ENCODE measurements at regions not wholly inside any gene's neighbourhood (a gene's known extent, or its start where the extent isn't known, plus 50 kb on each side); places are given as distances from the start of the nearest gene placed in this dataset.

- no peak for TF ChIP-seq CTCF (IDR thresholded peaks at IDR 0.05)
- no peak for TF ChIP-seq POLR2A (IDR thresholded peaks at IDR 0.05)
Observed at GRCh38 chr1:174080819-174081218, 58.7 kb upstream of the RC3H1 start.

Data from body of pancreas (tissue), 4 donors.